Effector memory CD8-positive, alpha-beta T cell (primary cell): ENCODE measurements at regions not wholly inside any gene's neighbourhood (a gene's known extent, or its start where the extent isn't known, plus 50 kb on each side); places are given as distances from the start of the nearest gene placed in this dataset.
A peak's percentile ranks its signal among the peaks of the same experiment; 100 is the strongest.

ENCODE experiments used
- ATAC-seq: fragments of 150-1000 bp; cut with Tn5 transposase; replicated peaks from 2 replicates; pipeline ENCODE4 v1.10.0; 2021; ENCODE audit warnings: mild to moderate bottlenecking, moderate library complexity
- DNase-seq, 3 experiments: peaks; one replicate each; pipeline ENCODE4 v3.0.0; 2021
- H3K27ac Mint-ChIP-seq, 2 donors: one replicate each; pipeline ENCODE4 v1.8.0; 2022; ENCODE audit warnings: mild to moderate bottlenecking in 2 of 2, mixed read lengths in 2 of 2, moderate library complexity in 2 of 2
- H3K27me3 Mint-ChIP-seq, 2 donors: one replicate each; pipeline ENCODE4 v1.8.0; 2022; ENCODE audit warnings: mixed read lengths in 2 of 2
- H3K36me3 Mint-ChIP-seq: one replicate; pipeline ENCODE4 v1.8.0; 2022; ENCODE audit warnings: mild to moderate bottlenecking, moderate library complexity, mixed read lengths; ENCODE audit not compliant: insufficient read depth
- H3K4me1 Mint-ChIP-seq, 2 donors: one replicate each; pipeline ENCODE4 v1.8.0; 2022; ENCODE audit warnings: low read depth in 2 of 2, mixed read lengths in 2 of 2
- H3K4me3 Mint-ChIP-seq, 2 donors: one replicate each; pipeline ENCODE4 v1.8.0; 2022; ENCODE audit warnings: mild to moderate bottlenecking in 2 of 2, mixed read lengths in 2 of 2, moderate library complexity in 2 of 2
- H3K9me3 Mint-ChIP-seq, 2 donors: one replicate each; pipeline ENCODE4 v1.8.0; 2022; ENCODE audit warnings: mixed read lengths in 2 of 2

GRCh38 chr1:117780687-117781475, 148.5 kb downstream of the GDAP2 start:
- Mint-ChIP-seq H3K27me3 (peaks cover 0 to 8% of the 10 kb centered on the region in 2 donors), H3K4me3 (no peak overlapping the region), H3K4me1 (peaks cover 5 to 10% of the 10 kb centered on the region in 2 donors), H3K27ac (no peak overlapping the region), H3K9me3 (no peaks in the 10 kb centered on the region), H3K36me3 (no peaks in the 10 kb centered on the region)
- no peak for DNase-seq
- ATAC-seq, result no peak

DNA sequence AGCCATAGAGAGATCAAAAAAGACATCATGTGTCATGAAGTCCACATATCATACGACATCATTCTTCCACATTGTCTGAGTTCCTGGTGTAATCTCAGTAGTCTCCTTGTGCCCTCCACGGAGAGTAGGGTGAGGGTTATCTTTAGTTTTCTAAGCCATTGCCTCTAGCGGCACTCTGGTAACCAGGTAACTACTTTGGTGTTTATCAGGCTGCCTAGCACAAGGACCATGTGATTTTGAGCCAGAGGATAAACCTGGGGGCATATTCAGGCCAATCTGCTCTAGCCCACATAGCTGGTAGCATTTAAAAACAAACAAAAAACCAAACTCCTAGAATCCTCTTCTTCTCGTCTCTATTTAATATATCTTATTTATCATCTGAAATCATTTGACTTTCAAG, 147.4 kb downstream of the GDAP2 start:
- H3K9me3 Mint-ChIP-seq, result no peaks in the 10 kb centered on the region
- no peaks in the 10 kb centered on the region for H3K36me3 Mint-ChIP-seq
- H3K27me3 Mint-ChIP-seq, result peaks cover 0 to 8% of the 10 kb centered on the region in 2 donors
- ATAC-seq (no peak), DNase-seq (no peak)
- H3K27ac Mint-ChIP-seq, result no peak overlapping the region
- H3K4me1 Mint-ChIP-seq, result peaks cover 5 to 10% of the 10 kb centered on the region in 2 donors
- no peak overlapping the region for H3K4me3 Mint-ChIP-seq

DNA sequence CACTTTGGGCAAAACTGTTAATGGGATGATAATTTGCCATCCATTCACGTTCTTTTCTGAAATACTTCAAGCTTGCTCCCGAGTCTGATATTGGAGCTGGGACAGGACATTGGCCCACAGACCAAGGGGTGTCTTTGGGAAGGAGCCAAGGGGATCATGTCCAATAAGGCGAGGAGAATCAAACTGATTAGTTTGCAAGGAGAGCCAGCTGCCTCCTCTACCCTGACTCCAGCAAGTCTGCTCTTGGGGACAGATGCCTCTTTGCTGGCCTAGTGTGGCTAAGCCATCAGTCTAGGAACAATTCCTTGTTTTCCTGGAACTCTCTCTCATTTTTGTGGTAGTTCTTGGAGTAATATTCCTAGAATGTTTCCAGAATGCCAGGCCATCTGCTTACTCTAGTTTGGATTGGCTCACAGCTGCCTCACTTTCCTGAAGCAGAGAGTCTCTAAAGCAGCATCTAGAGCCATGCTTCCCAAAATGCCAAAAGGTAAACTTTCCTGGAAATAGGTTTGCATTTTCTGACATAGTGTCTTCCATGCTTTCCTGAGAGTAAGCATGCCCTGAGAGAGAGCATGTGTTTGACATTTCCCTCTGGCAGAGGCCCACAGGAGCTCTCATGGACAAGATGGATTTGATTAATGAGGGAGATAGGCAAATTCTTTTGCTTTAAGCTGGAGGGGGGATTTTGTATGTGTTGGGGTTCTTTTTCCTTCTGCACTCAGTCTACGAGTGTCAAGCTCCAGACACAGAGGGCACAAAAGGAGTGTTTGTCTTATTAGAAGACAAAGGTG, 145.6 kb downstream of the GDAP2 start:
- no peaks in the 10 kb centered on the region for H3K9me3 Mint-ChIP-seq
- H3K36me3 Mint-ChIP-seq, result no peaks in the 10 kb centered on the region
- peak overlapping the region in 1 of 2 donors; percentile 65 for H3K4me3 Mint-ChIP-seq

DNA sequence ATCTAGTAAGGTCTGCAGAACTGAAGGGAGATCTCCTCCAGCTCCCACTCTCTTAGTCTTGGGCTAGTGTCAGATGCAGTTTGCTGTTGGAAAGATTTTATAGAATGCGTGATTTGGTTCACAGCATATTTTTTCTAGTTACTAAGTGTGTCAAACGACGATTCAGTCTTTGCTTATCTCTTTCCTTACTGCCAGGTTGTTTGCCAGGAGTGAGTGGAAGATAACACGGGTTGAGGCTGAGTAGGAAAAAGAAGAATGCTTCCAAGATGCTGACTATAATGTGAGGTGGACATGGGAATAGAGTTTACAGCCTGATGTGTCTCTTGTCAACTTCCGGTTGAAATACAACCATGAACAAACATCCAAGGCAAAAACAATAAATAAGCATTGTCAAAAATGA, 141.4 kb downstream of the GDAP2 start:
- DNase-seq, result no peak
- ATAC-seq, result no peak
- H3K27ac Mint-ChIP-seq, result no peak overlapping the region
- no peaks in the 10 kb centered on the region for H3K9me3 Mint-ChIP-seq
- peaks cover 5 to 10% of the 10 kb centered on the region in 2 donors for H3K4me1 Mint-ChIP-seq
- no peaks in the 10 kb centered on the region for H3K36me3 Mint-ChIP-seq
- no peak overlapping the region for H3K4me3 Mint-ChIP-seq
- peaks cover 10 to 14% of the 10 kb centered on the region in 2 donors for H3K27me3 Mint-ChIP-seq

More for the DNA sequence above, 145.6 kb downstream of the GDAP2 start:
- ATAC-seq (no peak), DNase-seq (no peak)
- H3K4me1 Mint-ChIP-seq, result peaks cover 5 to 10% of the 10 kb centered on the region in 2 donors
- H3K27me3 Mint-ChIP-seq, result no peaks in the 10 kb centered on the region
- H3K27ac Mint-ChIP-seq, result peak overlapping the region; percentile 6 to 9

- Mint-ChIP-seq H3K4me3 (no peak overlapping the region), H3K36me3 (no peaks in the 10 kb centered on the region), H3K27me3 (peaks cover 18 to 28% of the 10 kb centered on the region in 2 donors), H3K27ac (no peak overlapping the region), H3K4me1 (no peaks in the 10 kb centered on the region), H3K9me3 (no peaks in the 10 kb centered on the region)
- no peak for ATAC-seq
- DNase-seq, result no peak
Observed at GRCh38 chr1:117793413-117793812, 136.0 kb downstream of the GDAP2 start.

DNA sequence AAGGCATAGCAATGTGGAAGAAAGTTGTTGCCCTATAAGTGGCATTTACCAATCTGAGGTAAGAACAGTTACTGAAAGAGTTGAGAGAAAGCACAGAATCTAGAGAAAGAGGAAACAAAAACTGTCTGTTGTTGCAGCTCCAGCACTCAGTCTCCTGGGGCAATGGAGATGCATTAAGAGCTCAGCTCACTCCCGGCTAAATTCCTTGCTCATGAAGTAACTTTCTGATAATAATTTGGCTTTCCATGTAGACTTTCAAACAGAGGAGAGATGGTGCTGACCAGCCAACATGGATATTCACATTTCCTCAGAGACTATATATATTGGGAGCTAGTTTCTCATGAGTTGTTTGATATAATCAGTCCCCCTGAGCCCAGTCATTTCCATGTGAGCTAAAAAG, 135.3 kb downstream of the GDAP2 start:
- Mint-ChIP-seq H3K4me3 (no peak overlapping the region), H3K27ac (no peak overlapping the region), H3K4me1 (no peaks in the 10 kb centered on the region), H3K9me3 (no peaks in the 10 kb centered on the region), H3K27me3 (peaks cover 21 to 28% of the 10 kb centered on the region in 2 donors), H3K36me3 (no peaks in the 10 kb centered on the region)
- DNase-seq, result no peak
- no peak for ATAC-seq

- H3K27me3 Mint-ChIP-seq, result peaks cover 29 to 34% of the 10 kb centered on the region in 2 donors
- no peaks in the 10 kb centered on the region for H3K4me1 Mint-ChIP-seq
- H3K27ac Mint-ChIP-seq, result no peak overlapping the region
- no peak overlapping the region for H3K4me3 Mint-ChIP-seq
- no peak for DNase-seq
- ATAC-seq, result no peak
- no peaks in the 10 kb centered on the region for H3K36me3 Mint-ChIP-seq
- no peaks in the 10 kb centered on the region for H3K9me3 Mint-ChIP-seq
Observed at GRCh38 chr1:117795190-117795589, 134.2 kb downstream of the GDAP2 start.

DNA sequence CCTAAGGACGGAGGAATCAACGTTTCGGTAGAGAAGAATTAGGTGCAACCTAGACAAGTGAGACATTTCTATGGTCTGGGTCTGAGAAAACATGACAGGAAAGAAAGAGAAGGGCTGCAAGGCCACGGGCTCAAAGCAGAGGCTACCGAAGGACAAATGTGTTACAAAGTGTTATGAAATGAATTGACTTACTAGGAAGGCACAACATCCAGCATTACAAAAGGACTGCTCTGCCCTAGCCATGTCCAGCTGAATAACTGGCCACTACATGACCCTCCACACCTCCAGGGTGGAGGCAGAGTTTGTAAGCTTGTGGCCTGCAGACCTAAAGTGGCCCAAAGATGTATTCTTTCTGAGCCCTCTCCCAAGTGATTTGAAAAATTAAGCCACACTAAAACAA, 133.6 kb downstream of the GDAP2 start:
- Mint-ChIP-seq H3K4me1 (no peaks in the 10 kb centered on the region), H3K9me3 (no peaks in the 10 kb centered on the region), H3K27me3 (peaks cover 29 to 33% of the 10 kb centered on the region in 2 donors), H3K36me3 (no peaks in the 10 kb centered on the region), H3K27ac (no peak overlapping the region), H3K4me3 (no peak overlapping the region)
- ATAC-seq (no peak), DNase-seq (no peak)

DNA sequence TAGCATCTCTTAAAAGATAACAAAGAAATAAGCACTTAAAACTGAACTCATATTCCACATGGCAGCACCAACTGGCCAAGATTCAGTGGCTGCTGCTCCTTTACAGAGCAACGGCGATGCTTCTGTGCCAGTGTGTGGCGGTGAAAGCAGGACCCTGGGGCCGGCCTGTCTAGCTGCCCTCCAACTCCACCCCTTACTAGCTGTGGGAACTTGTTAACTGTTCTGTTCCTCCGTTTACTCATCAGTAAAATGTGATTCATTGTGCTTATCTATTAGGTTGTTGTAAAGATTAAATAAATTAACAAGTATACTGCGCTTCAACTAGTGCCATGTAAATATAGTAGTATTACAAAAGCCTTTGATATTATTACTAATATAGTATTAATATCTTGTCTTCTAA, 133.2 kb downstream of the GDAP2 start:
- H3K4me1 Mint-ChIP-seq, result no peaks in the 10 kb centered on the region
- H3K4me3 Mint-ChIP-seq, result no peak overlapping the region
- no peak for ATAC-seq
- no peak for DNase-seq
- no peaks in the 10 kb centered on the region for H3K9me3 Mint-ChIP-seq
- H3K27ac Mint-ChIP-seq, result no peak overlapping the region
- no peaks in the 10 kb centered on the region for H3K36me3 Mint-ChIP-seq
- peaks cover 29 to 33% of the 10 kb centered on the region in 2 donors for H3K27me3 Mint-ChIP-seq

- H3K27me3 Mint-ChIP-seq, result peaks cover 32 to 35% of the 10 kb centered on the region in 2 donors
- ATAC-seq (no peak), DNase-seq (no peak)
- H3K27ac Mint-ChIP-seq, result no peak overlapping the region
- H3K9me3 Mint-ChIP-seq, result no peaks in the 10 kb centered on the region
- H3K4me3 Mint-ChIP-seq, result no peak overlapping the region
- no peaks in the 10 kb centered on the region for H3K36me3 Mint-ChIP-seq
- no peaks in the 10 kb centered on the region for H3K4me1 Mint-ChIP-seq
Observed at GRCh38 chr1:117798550-117798949, 130.9 kb downstream of the GDAP2 start.

DNA sequence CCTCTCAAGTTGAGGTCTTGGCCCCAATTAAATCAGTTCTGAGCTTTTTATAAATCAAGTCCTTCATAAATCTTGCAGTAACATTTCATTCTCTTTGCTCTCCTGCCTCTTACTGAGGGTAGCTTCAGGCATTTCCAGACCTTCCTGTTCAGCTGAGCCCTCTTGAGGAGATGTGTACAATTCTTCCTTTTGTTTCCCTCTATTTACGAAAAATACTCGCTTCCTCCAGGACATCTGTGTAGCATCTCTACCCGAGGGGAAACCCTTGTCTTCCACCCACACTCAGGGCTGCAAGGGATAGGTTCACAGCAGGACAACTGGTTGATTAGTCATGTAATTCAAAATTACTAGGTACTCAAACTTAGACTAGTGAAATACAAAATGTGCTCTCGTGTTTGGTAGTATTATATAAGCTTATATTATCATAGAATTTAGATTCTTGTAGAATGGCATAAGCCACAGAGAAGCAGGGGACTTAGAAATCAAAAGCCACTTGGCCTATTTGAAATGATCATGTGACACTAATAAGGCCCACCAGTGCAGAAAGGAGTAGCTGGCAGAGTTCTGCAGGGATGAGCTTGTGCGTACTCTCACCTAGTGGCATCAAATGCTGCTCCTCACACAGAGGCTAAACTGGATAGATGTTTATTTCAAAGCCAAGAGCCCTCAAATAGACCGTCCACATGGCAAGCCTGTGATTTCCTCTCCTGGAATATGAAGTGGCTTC, 126.7 kb downstream of the GDAP2 start:
- ATAC-seq, result no peak
- Mint-ChIP-seq H3K4me3 (no peak overlapping the region), H3K36me3 (no peaks in the 10 kb centered on the region), H3K27ac (no peak overlapping the region), H3K27me3 (peaks cover 38 to 42% of the 10 kb centered on the region in 2 donors), H3K9me3 (no peaks in the 10 kb centered on the region), H3K4me1 (no peaks in the 10 kb centered on the region)
- DNase-seq, result no peak

GRCh38 chr1:117803318-117803717, 126.1 kb downstream of the GDAP2 start:
- H3K27me3 Mint-ChIP-seq, result peaks cover 38 to 42% of the 10 kb centered on the region in 2 donors
- no peaks in the 10 kb centered on the region for H3K4me1 Mint-ChIP-seq
- H3K9me3 Mint-ChIP-seq, result no peaks in the 10 kb centered on the region
- H3K36me3 Mint-ChIP-seq, result no peaks in the 10 kb centered on the region
- DNase-seq, result no peak
- no peak overlapping the region for H3K4me3 Mint-ChIP-seq
- ATAC-seq, result no peak
- no peak overlapping the region for H3K27ac Mint-ChIP-seq

- Mint-ChIP-seq H3K36me3 (no peaks in the 10 kb centered on the region), H3K4me3 (no peak overlapping the region), H3K27me3 (peaks cover 18 to 25% of the 10 kb centered on the region in 2 donors), H3K9me3 (no peaks in the 10 kb centered on the region), H3K4me1 (no peaks in the 10 kb centered on the region), H3K27ac (no peak overlapping the region)
- no peak for DNase-seq
- no peak for ATAC-seq
Observed at GRCh38 chr1:117809764-117810163, 119.7 kb downstream of the GDAP2 start.
